GM18498 (cell line): ENCODE measurements at regions not wholly inside any gene's neighbourhood (a gene's known extent, or its start where the extent isn't known, plus 50 kb on each side); places are given as distances from the start of the nearest gene placed in this dataset.

Experiments used
- ATAC-seq: cut with Tn5 transposase; IDR thresholded peaks from one replicate; pipeline ENCODE4 v1.9.1; 2021; ENCODE audit warnings: mild to moderate bottlenecking, moderate library complexity; ENCODE audit not compliant: unreplicated experiment

GRCh38 chr20:57073402-57073801 is 193.0 kb downstream of the BMP7 start:
- ATAC-seq: no peak

GRCh38 chr20:57074386-57074785 is 192.1 kb downstream of the BMP7 start:
- ATAC-seq: no peak

GRCh38 chr20:57075181-57075580 is 191.3 kb downstream of the BMP7 start:
- ATAC-seq: no peak

- no peak for ATAC-seq
These were observed 190.8 kb downstream of the BMP7 start for GRCh38 chr20:57075603-57076002.

- no peak for ATAC-seq
These were observed 190.2 kb downstream of the BMP7 start for GRCh38 chr20:57076152-57076652.

GRCh38 chr20:57076951-57077350 is 189.5 kb downstream of the BMP7 start:
- ATAC-seq: no peak

- ATAC-seq: no peak
These were observed 188.3 kb downstream of the BMP7 start for GRCh38 chr20:57078116-57078515.

- no peak for ATAC-seq
These were observed 187.1 kb downstream of the BMP7 start for GRCh38 chr20:57079031-57080005.

- no peak for ATAC-seq
These were observed 185.6 kb downstream of the BMP7 start for GRCh38 chr20:57080796-57081195.

- no peak for ATAC-seq
These were observed 184.0 kb downstream of the BMP7 start for GRCh38 chr20:57082357-57082945.

GRCh38 chr20:57083072-57083471 is 183.4 kb downstream of the BMP7 start:
- no peak for ATAC-seq

GRCh38 chr20:57086066-57086465 is 180.4 kb downstream of the BMP7 start:
- no peak for ATAC-seq

- no peak for ATAC-seq
These were observed 179.3 kb downstream of the BMP7 start for GRCh38 chr20:57087102-57087501.

- no peak for ATAC-seq
These were observed 178.7 kb downstream of the BMP7 start for GRCh38 chr20:57087705-57088104.

GRCh38 chr20:57088436-57088835 is 178.0 kb downstream of the BMP7 start:
- no peak for ATAC-seq

GRCh38 chr20:57089699-57090144 is 176.7 kb downstream of the BMP7 start:
- ATAC-seq: peak; percentile 63

- ATAC-seq: no peak
These were observed 175.6 kb downstream of the BMP7 start for GRCh38 chr20:57090590-57091560.

- ATAC-seq: no peak
These were observed 174.7 kb downstream of the BMP7 start for GRCh38 chr20:57091748-57092111.

GRCh38 chr20:57092112-57092899 is 174.1 kb downstream of the BMP7 start:
- no peak for ATAC-seq

GRCh38 chr20:57092900-57093530 is 173.4 kb downstream of the BMP7 start:
- no peak for ATAC-seq
